Stimulated activated CD8-positive, alpha-beta memory T cell treated with anti-CD3 and anti-CD28 coated beads, Interleukin-15, amount 100 ng/mL, for 48 hours (primary cell): ENCODE measurements at regions not wholly inside any gene's neighbourhood (a gene's known extent, or its start where the extent isn't known, plus 50 kb on each side); places are given as distances from the start of the nearest gene placed in this dataset.

Experiments
- DNase-seq, 2 donors: peaks; one replicate each; pipeline ENCODE4 v3.0.0-alpha.2; 2020; ENCODE audit warnings: low read depth in 2 of 2

GRCh38 chr1:234699795-234700665 is 90.1 kb upstream of the IRF2BP2 start:
- DNase-seq: no peak

- DNase-seq: no peak
Measured at GRCh38 chr1:234698686-234699085, 88.7 kb upstream of the IRF2BP2 start.

- DNase-seq: no peak
Measured at GRCh38 chr1:234697741-234698140, 87.8 kb upstream of the IRF2BP2 start.

- no peak for DNase-seq
Measured at GRCh38 chr1:234697015-234697414, 87.0 kb upstream of the IRF2BP2 start.

GRCh38 chr1:234696148-234696576 is 86.2 kb upstream of the IRF2BP2 start:
- DNase-seq: no peak

GRCh38 chr1:234694661-234695060 is 84.7 kb upstream of the IRF2BP2 start:
- DNase-seq: no peak

GRCh38 chr1:234692966-234693580 is 83.1 kb upstream of the IRF2BP2 start:
- DNase-seq: no peak

GRCh38 chr1:234691567-234691966 is 81.6 kb upstream of the IRF2BP2 start:
- DNase-seq: no peak

GRCh38 chr1:234690872-234691271 is 80.9 kb upstream of the IRF2BP2 start:
- no peak for DNase-seq

GRCh38 chr1:234689236-234689635 is 79.3 kb upstream of the IRF2BP2 start:
- DNase-seq: no peak

- no peak for DNase-seq
Measured at GRCh38 chr1:234687011-234687410, 77.0 kb upstream of the IRF2BP2 start.

- no peak for DNase-seq
Measured at GRCh38 chr1:234686035-234686434, 76.1 kb upstream of the IRF2BP2 start.

- DNase-seq: no peak
Measured at GRCh38 chr1:234684856-234685255, 74.9 kb upstream of the IRF2BP2 start.

GRCh38 chr1:234683861-234684632 is 74.1 kb upstream of the IRF2BP2 start:
- no peak for DNase-seq

GRCh38 chr1:234683127-234683860 is 73.3 kb upstream of the IRF2BP2 start:
- DNase-seq: no peak

GRCh38 chr1:234681990-234682389 is 72.0 kb upstream of the IRF2BP2 start:
- no peak for DNase-seq

- DNase-seq: no peak
Measured at GRCh38 chr1:234681065-234681464, 71.1 kb upstream of the IRF2BP2 start.

- no peak for DNase-seq
Measured at GRCh38 chr1:234680331-234680904, 70.4 kb upstream of the IRF2BP2 start.

GRCh38 chr1:234676103-234676594 is 66.2 kb upstream of the IRF2BP2 start:
- DNase-seq: peak; percentile 17 to 28

GRCh38 chr1:234675572-234675971 is 65.6 kb upstream of the IRF2BP2 start:
- no peak for DNase-seq

GRCh38 chr1:234675006-234675405 is 65.0 kb upstream of the IRF2BP2 start:
- DNase-seq: no peak
